HCT116 (cell line): ENCODE measurements at regions not wholly inside any gene's neighbourhood (a gene's known extent, or its start where the extent isn't known, plus 50 kb on each side); places are given as distances from the start of the nearest gene placed in this dataset.

Source experiments
- ATAC-seq: fragments of 200-7000 bp; cut with Tn5 transposase; 2 replicates; pipeline ENCODE4 v1.9.1; 2020; ENCODE audit warnings: mild to moderate bottlenecking, moderate library complexity
- BruUV-seq: library from RNA; stranded (reverse); fragments of 400-500 nt; replicated peaks from 2 replicates; lab custom pipeline; 2021; lab: Mats Ljungman, UMichigan
- CTCF ChIA-PET: fragments of 300-600 bp; sonication (Branson Sonifier 250); formaldehyde crosslinking; loops from one replicate; lab custom pipeline; 2021; ENCODE audit warnings: antibody characterized with exemption; lab: Charles Lee
- POLR2A ChIA-PET: fragments of 300-600, 350-600 bp; sonication (Branson Sonifier 250); formaldehyde crosslinking; loops from one replicate; lab custom pipeline; 2021; ENCODE audit warnings: antibody characterized with exemption; lab: Charles Lee
- RAD21 ChIA-PET, 2 experiments: fragments of 300-600 bp; sonication (Branson Sonifier 250); formaldehyde crosslinking; loops; one replicate each; lab custom pipeline; 2023; ENCODE audit warnings: low total read pairs in 2 of 2; ENCODE audit not compliant: uncharacterized antibody in 2 of 2, unreplicated experiment in 2 of 2, low non-redundant PET in 1 of 2; lab: Charles Lee
- DNase-seq: peaks from one replicate; pipeline ENCODE4 v3.0.0-alpha.2; 2010; ENCODE audit warnings: low read depth, low spot score
- H2AFZ ChIP-seq: fragments of 200-600 bp; shearing (Covaris generic), sonication (generic); 2 replicates; pipeline ENCODE4 v1.6.1; 2017; ENCODE audit warnings: low read depth, mixed run types, mixed read lengths, antibody characterized with exemption, low read length; ENCODE audit not compliant: poor library complexity, severe bottlenecking
- H3K27ac ChIP-seq: 2 replicates; pipeline ENCODE4 v1.5.1; 2012; ENCODE audit warnings: low read depth, low read length
- H3K27me3 ChIP-seq: fragments of 200-600 bp; sonication (generic); 2 replicates; pipeline ENCODE4 v1.6.1; 2016; ENCODE audit warnings: mixed run types, low read length, mixed read lengths; ENCODE audit not compliant: insufficient read depth
- H3K36me3 ChIP-seq, 2 experiments: fragments of 200-500 bp in 1 of 2; fragments of 200-600 bp in 1 of 2; sonication (Bioruptor generic) in 1 of 2; sonication (generic) in 1 of 2; 2 replicates each; pipeline versions ENCODE4 v1.5.1 to v1.6.1; 2014 to 2016; ENCODE audit warnings: low read length in 2 of 2, inconsistent platforms in 1 of 2, mixed read lengths in 1 of 2, mixed run types in 1 of 2; ENCODE audit not compliant: insufficient read depth in 2 of 2, control insufficient read depth in 1 of 2
- H3K4me1 ChIP-seq, 2 experiments: fragments of 200-600 bp in 1 of 2; sonication (generic) in 1 of 2; 2 replicates each; pipeline versions ENCODE4 v1.5.1 to v1.6.1; 2012 to 2017; ENCODE audit warnings: low read length in 2 of 2, inconsistent platforms in 1 of 2, mild to moderate bottlenecking in 1 of 2, mixed read lengths in 1 of 2, mixed run types in 1 of 2, moderate library complexity in 1 of 2; ENCODE audit not compliant: insufficient read depth in 2 of 2, control insufficient read depth in 1 of 2
- H3K4me2 ChIP-seq: fragments of 200-600 bp; sonication (generic); 2 replicates; pipeline ENCODE4 v1.6.1; 2017; ENCODE audit warnings: mixed run types, low read length, mixed read lengths
- H3K4me3 ChIP-seq, 2 experiments: fragments of 200-600 bp in 1 of 2; sonication (generic) in 1 of 2; replicated peaks in 1 of 2; 2 replicates each; pipeline ENCODE4 v1.5.1; 2011 to 2016; ENCODE audit warnings: low read length in 2 of 2, control low read depth in 1 of 2, low read depth in 1 of 2, mild to moderate bottlenecking in 1 of 2, mixed read lengths in 1 of 2, mixed run types in 1 of 2
- H3K79me2 ChIP-seq: fragments of 200-600 bp; sonication (generic); 2 replicates; pipeline ENCODE4 v1.6.1; 2017; ENCODE audit warnings: mild to moderate bottlenecking, mixed run types, low read length, moderate library complexity, mixed read lengths; ENCODE audit not compliant: insufficient read depth
- H3K9ac ChIP-seq: fragments of 200-600 bp; sonication (generic); 2 replicates; pipeline ENCODE4 v1.6.1; 2016; ENCODE audit warnings: low read length, mixed read lengths
- H3K9me2 ChIP-seq: fragments of 200-600 bp; sonication (generic), shearing (Covaris generic); 2 replicates; pipeline ENCODE4 v1.6.1; 2017; ENCODE audit warnings: mixed run types, mild to moderate bottlenecking, moderate library complexity; ENCODE audit not compliant: insufficient read depth
- H3K9me3 ChIP-seq, 2 experiments: fragments of 200-500 bp in 1 of 2; fragments of 200-600 bp in 1 of 2; sonication (Bioruptor generic) in 1 of 2; sonication (generic) in 1 of 2; 2 replicates each; pipeline ENCODE4 v1.6.1; 2014 to 2017; ENCODE audit warnings: low read length in 2 of 2, mixed read lengths in 2 of 2, inconsistent platforms in 1 of 2, low read depth in 1 of 2, mild to moderate bottlenecking in 1 of 2, mixed run types in 1 of 2, moderate library complexity in 1 of 2; ENCODE audit not compliant: control insufficient read depth in 1 of 2, insufficient read depth in 1 of 2
- H4K20me1 ChIP-seq: fragments of 200-600 bp; sonication (generic), shearing (Covaris generic); 2 replicates; pipeline ENCODE4 v1.6.1; 2017; ENCODE audit warnings: mixed run types, mild to moderate bottlenecking, moderate library complexity; ENCODE audit not compliant: insufficient read depth
- CEBPB ChIP-seq: IDR thresholded peaks from 2 replicates; pipeline ENCODE4 v1.6.1; 2012; ENCODE audit warnings: low read depth
- EGR1 ChIP-seq: IDR thresholded peaks from 2 replicates; pipeline ENCODE4 v1.6.1; 2012; ENCODE audit warnings: low read depth
- EZH2 ChIP-seq: fragments of 200-600 bp; sonication (generic); IDR thresholded peaks from 2 replicates; pipeline ENCODE4 v1.6.1; 2017; ENCODE audit warnings: antibody characterized with exemption, mixed run types
- EZH2phosphoT487 ChIP-seq: fragments of 200-600 bp; IDR thresholded peaks from 2 replicates; pipeline ENCODE4 v1.6.1; 2018; ENCODE audit warnings: antibody characterized with exemption, borderline replicate concordance
- JUND ChIP-seq: IDR thresholded peaks from 2 replicates; pipeline ENCODE4 v1.6.1; 2012
- POLR2AphosphoS5 ChIP-seq: IDR thresholded peaks from 2 replicates; pipeline ENCODE4 v1.6.1; 2011; ENCODE audit warnings: mild to moderate bottlenecking, low read depth, low read length, moderate library complexity
- SRF ChIP-seq: IDR thresholded peaks from 2 replicates; pipeline ENCODE4 v1.6.1; 2012; ENCODE audit warnings: low read depth
- TCF7L2 ChIP-seq: IDR thresholded peaks from 2 replicates; pipeline ENCODE4 v1.7.0; 2011; ENCODE audit warnings: borderline replicate concordance, inconsistent platforms; ENCODE audit not compliant: insufficient read depth, insufficient read length; ENCODE audit errors: extremely low read depth
- intact Hi-C: fragments of 100-400 bp; cut with micrococcal nuclease; formaldehyde crosslinking; loops from 2 replicates; pipeline ENCODE4 v1.10.0; 2022
- TF ChIP-seq, protein P1 (sequence below): IDR thresholded peaks from 2 replicates; pipeline ENCODE4 v1.6.1; 2011; ENCODE audit warnings: mild to moderate bottlenecking, low read length, moderate library complexity; ENCODE audit not compliant: insufficient replicate concordance; ENCODE audit errors: extremely low read depth
- TF ChIP-seq, protein P2 (sequence below): IDR thresholded peaks from 2 replicates; pipeline ENCODE4 v1.6.1; 2012; ENCODE audit warnings: low read depth

DNA sequence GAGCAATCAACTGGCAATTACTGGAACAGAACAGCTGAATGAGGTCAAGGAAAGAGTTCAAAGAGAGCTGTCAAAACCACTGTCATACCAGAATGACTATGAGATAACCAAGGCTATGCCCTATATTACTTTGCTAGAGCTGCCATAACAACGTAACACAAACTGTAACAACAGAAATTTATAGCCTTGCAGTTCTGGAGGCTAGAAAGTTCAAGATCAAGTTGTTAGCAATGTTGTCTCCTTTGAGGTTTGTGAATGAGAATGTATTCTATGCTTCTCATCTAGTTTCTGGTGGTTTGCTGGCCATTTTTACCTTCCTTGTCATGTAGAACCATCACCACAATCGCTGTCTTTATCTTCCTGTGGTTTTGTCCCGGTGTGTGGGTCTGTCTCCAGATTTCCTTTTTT lies 1323.0 kb upstream of the GJE1 start:
- intact Hi-C loops = no loop called here
- DNase-seq (no peak), ATAC-seq (no peak)
- Histone ChIP-seq H3K9ac (no peak overlapping the region), H2AFZ (no peak overlapping the region), H3K9me2 (no peaks in the 10 kb centered on the region), H3K36me3 (no peaks in the 10 kb centered on the region), H4K20me1 (no peaks in the 10 kb centered on the region), H3K4me3 (no peak overlapping the region), H3K4me2 (no peak overlapping the region), H3K79me2 (no peaks in the 10 kb centered on the region), H3K9me3 (no peaks in the 10 kb centered on the region), H3K27ac (no peak overlapping the region), H3K27me3 (no peaks in the 10 kb centered on the region), H3K4me1 (0 out of 4 replicates have a peak, but pooled peaks cover 0 to 4% of the 10 kb centered on the region in 2 experiments)
- no peak for TF ChIP-seq JUND
- no peak for TF ChIP-seq POLR2AphosphoS5
- no peak for TF ChIP-seq CEBPB
- no peak for TF ChIP-seq EZH2phosphoT487
- TF ChIP-seq TCF7L2 = no peak
- TF ChIP-seq, protein P1, sequence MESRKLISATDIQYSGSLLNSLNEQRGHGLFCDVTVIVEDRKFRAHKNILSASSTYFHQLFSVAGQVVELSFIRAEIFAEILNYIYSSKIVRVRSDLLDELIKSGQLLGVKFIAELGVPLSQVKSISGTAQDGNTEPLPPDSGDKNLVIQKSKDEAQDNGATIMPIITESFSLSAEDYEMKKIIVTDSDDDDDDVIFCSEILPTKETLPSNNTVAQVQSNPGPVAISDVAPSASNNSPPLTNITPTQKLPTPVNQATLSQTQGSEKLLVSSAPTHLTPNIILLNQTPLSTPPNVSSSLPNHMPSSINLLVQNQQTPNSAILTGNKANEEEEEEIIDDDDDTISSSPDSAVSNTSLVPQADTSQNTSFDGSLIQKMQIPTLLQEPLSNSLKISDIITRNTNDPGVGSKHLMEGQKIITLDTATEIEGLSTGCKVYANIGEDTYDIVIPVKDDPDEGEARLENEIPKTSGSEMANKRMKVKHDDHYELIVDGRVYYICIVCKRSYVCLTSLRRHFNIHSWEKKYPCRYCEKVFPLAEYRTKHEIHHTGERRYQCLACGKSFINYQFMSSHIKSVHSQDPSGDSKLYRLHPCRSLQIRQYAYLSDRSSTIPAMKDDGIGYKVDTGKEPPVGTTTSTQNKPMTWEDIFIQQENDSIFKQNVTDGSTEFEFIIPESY = no peak
- TF ChIP-seq EGR1 = no peak
- no peak for TF ChIP-seq EZH2
- TF ChIP-seq, protein P2, sequence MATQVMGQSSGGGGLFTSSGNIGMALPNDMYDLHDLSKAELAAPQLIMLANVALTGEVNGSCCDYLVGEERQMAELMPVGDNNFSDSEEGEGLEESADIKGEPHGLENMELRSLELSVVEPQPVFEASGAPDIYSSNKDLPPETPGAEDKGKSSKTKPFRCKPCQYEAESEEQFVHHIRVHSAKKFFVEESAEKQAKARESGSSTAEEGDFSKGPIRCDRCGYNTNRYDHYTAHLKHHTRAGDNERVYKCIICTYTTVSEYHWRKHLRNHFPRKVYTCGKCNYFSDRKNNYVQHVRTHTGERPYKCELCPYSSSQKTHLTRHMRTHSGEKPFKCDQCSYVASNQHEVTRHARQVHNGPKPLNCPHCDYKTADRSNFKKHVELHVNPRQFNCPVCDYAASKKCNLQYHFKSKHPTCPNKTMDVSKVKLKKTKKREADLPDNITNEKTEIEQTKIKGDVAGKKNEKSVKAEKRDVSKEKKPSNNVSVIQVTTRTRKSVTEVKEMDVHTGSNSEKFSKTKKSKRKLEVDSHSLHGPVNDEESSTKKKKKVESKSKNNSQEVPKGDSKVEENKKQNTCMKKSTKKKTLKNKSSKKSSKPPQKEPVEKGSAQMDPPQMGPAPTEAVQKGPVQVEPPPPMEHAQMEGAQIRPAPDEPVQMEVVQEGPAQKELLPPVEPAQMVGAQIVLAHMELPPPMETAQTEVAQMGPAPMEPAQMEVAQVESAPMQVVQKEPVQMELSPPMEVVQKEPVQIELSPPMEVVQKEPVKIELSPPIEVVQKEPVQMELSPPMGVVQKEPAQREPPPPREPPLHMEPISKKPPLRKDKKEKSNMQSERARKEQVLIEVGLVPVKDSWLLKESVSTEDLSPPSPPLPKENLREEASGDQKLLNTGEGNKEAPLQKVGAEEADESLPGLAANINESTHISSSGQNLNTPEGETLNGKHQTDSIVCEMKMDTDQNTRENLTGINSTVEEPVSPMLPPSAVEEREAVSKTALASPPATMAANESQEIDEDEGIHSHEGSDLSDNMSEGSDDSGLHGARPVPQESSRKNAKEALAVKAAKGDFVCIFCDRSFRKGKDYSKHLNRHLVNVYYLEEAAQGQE = no peak
- no peak for TF ChIP-seq SRF
- no TSS peak for BruUV-seq
- CTCF ChIA-PET = no interaction called here
- POLR2A ChIA-PET = no interaction called here
- RAD21 ChIA-PET = no interaction called here
